Osteoblast (primary cell): ENCODE measurements at regions not wholly inside any gene's neighbourhood (a gene's known extent, or its start where the extent isn't known, plus 50 kb on each side); places are given as distances from the start of the nearest gene placed in this dataset.

Source experiments
- DNase-seq: peaks from one replicate; pipeline ENCODE4 v3.0.0; 2011; ENCODE audit warnings: low spot score, mixed read lengths; ENCODE audit not compliant: insufficient read length; ENCODE audit errors: missing footprints
- H2AFZ ChIP-seq: 2 replicates; pipeline ENCODE4 v1.6.0; 2011; ENCODE audit warnings: mild to moderate bottlenecking, low read length
- H3K27ac ChIP-seq: 2 replicates; pipeline ENCODE4 v1.5.1; 2011; ENCODE audit warnings: mild to moderate bottlenecking, low read depth, low read length, moderate library complexity
- H3K27me3 ChIP-seq: 2 replicates; pipeline ENCODE4 v1.6.0; 2012; ENCODE audit warnings: mild to moderate bottlenecking, control low read depth, inconsistent platforms, low read length, moderate library complexity; ENCODE audit not compliant: insufficient read depth
- H3K36me3 ChIP-seq: 2 replicates; pipeline ENCODE4 v1.5.1; 2011; ENCODE audit warnings: mild to moderate bottlenecking, low read length, control low read depth, moderate library complexity; ENCODE audit not compliant: insufficient read depth
- H3K4me1 ChIP-seq: 2 replicates; pipeline ENCODE4 v1.5.1; 2011; ENCODE audit warnings: mild to moderate bottlenecking, low read length, control low read depth, moderate library complexity; ENCODE audit not compliant: insufficient read depth
- H3K4me2 ChIP-seq: 2 replicates; pipeline ENCODE4 v1.6.0; 2011; ENCODE audit warnings: mild to moderate bottlenecking, low read length; ENCODE audit not compliant: insufficient read depth
- H3K4me3 ChIP-seq: fragments of 200-600 bp; sonication (generic); 3 replicates; pipeline ENCODE4 v1.5.1; 2012; ENCODE audit warnings: mild to moderate bottlenecking, low read length, inconsistent platforms; ENCODE audit not compliant: insufficient read depth
- H3K79me2 ChIP-seq: 2 replicates; pipeline ENCODE4 v1.6.0; 2012; ENCODE audit warnings: mild to moderate bottlenecking, low read length, control low read depth, inconsistent platforms; ENCODE audit not compliant: insufficient read depth
- H3K9me3 ChIP-seq: 2 replicates; pipeline ENCODE4 v1.5.1; 2011; ENCODE audit warnings: low read depth, low read length, control low read depth
- H4K20me1 ChIP-seq: 2 replicates; pipeline ENCODE4 v1.6.0; 2012; ENCODE audit warnings: mild to moderate bottlenecking, low read length, control low read depth; ENCODE audit not compliant: insufficient read depth
- CTCF ChIP-seq: IDR thresholded peaks from 2 replicates; pipeline ENCODE4 v1.5.1; 2011; ENCODE audit warnings: mild to moderate bottlenecking, low read depth, low read length, moderate library complexity; ENCODE audit errors: extremely low read depth

GRCh38 chr2:196242131-196242620, 70.8 kb upstream of the STK17B start:
- no peaks in the 10 kb centered on the region for H3K27me3 ChIP-seq
- H3K36me3 ChIP-seq: no peaks in the 10 kb centered on the region
- no peak overlapping the region for H2AFZ ChIP-seq
- H3K4me1 ChIP-seq: peaks cover 45% of the 10 kb centered on the region
- peak overlapping the region; percentile 72 for H3K27ac ChIP-seq
- H3K4me3 ChIP-seq: no peak overlapping the region
- no peaks in the 10 kb centered on the region for H3K9me3 ChIP-seq
- no peak for DNase-seq
- H3K79me2 ChIP-seq: no peaks in the 10 kb centered on the region
- H4K20me1 ChIP-seq: no peaks in the 10 kb centered on the region
- no peak for TF ChIP-seq CTCF
- H3K4me2 ChIP-seq: peak overlapping the region; percentile 7

- DNase-seq: no peak
Observed at GRCh38 chr2:196244516-196244915, 73.1 kb upstream of the STK17B start.

GRCh38 chr2:196244966-196245365, 73.6 kb upstream of the STK17B start:
- Histone ChIP-seq H3K4me2 (no peak overlapping the region), H3K4me1 (peaks cover 55% of the 10 kb centered on the region), H3K4me3 (no peak overlapping the region), H3K9me3 (no peaks in the 10 kb centered on the region), H4K20me1 (no peaks in the 10 kb centered on the region), H3K27me3 (no peaks in the 10 kb centered on the region), H3K79me2 (no peaks in the 10 kb centered on the region), H2AFZ (no peak overlapping the region), H3K27ac (peak overlapping the region; percentile 60), H3K36me3 (no peaks in the 10 kb centered on the region)
- DNase-seq: no peak
- no peak for TF ChIP-seq CTCF

More at GRCh38 chr2:196244516-196244915, 73.1 kb upstream of the STK17B start:
- Histone ChIP-seq H3K4me2 (no peak overlapping the region), H2AFZ (no peak overlapping the region), H3K9me3 (no peaks in the 10 kb centered on the region), H3K4me3 (no peak overlapping the region), H3K36me3 (no peaks in the 10 kb centered on the region), H3K27me3 (no peaks in the 10 kb centered on the region), H4K20me1 (no peaks in the 10 kb centered on the region), H3K4me1 (peaks cover 55% of the 10 kb centered on the region), H3K79me2 (no peaks in the 10 kb centered on the region), H3K27ac (peak overlapping the region; percentile 60)
- no peak for TF ChIP-seq CTCF

- Histone ChIP-seq H3K36me3 (peaks cover 1% of the 10 kb centered on the region), H3K9me3 (no peaks in the 10 kb centered on the region), H3K27me3 (no peaks in the 10 kb centered on the region), H3K27ac (peak overlapping the region; percentile 60), H3K4me1 (peaks cover 56% of the 10 kb centered on the region), H3K79me2 (no peaks in the 10 kb centered on the region), H2AFZ (no peak overlapping the region), H4K20me1 (no peaks in the 10 kb centered on the region), H3K4me2 (no peak overlapping the region), H3K4me3 (no peak overlapping the region)
- DNase-seq: no peak
- TF ChIP-seq CTCF: no peak
Observed at GRCh38 chr2:196245378-196246140, 74.2 kb upstream of the STK17B start.
